ENCODE measurements at regions not wholly inside any gene's neighbourhood (a gene's known extent, or its start where the extent isn't known, plus 50 kb on each side); places are given as distances from the start of the nearest gene placed in this dataset.

DNA sequence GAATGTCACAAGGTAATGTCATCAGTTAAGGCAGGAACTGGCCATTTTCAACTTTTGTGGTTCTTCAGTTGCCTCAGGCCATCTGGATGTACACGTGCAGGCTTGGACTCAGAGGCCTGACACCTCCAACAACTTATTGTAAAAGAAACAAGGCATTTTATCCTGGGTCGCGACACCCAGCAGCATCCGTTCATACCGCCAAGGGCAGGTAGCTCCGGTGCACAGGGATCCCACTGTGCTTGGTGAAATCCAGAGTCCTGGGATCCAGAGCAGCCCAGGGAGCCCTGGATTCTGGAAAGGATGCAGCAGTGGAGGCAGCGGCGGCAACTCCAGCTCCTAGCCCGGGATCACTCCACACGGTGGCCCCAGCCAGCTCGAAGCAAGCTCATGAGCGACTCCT, 380.9 kb upstream of the STXBP6 start:
- no peak for DNase-seq (ENCODE audit: low spot score in 2 of 2)
- Histone ChIP-seq H3K9me3 (peaks cover 0 to 9% of the 10 kb centered on the region in 2 donors), H3K27me3 (no peaks in the 10 kb centered on the region), H3K27ac (no peak overlapping the region), H3K36me3 (no peaks in the 10 kb centered on the region), H3K4me1 (no peaks in the 10 kb centered on the region), H3K4me3 (no peak overlapping the region)
- TF ChIP-seq, protein P1, sequence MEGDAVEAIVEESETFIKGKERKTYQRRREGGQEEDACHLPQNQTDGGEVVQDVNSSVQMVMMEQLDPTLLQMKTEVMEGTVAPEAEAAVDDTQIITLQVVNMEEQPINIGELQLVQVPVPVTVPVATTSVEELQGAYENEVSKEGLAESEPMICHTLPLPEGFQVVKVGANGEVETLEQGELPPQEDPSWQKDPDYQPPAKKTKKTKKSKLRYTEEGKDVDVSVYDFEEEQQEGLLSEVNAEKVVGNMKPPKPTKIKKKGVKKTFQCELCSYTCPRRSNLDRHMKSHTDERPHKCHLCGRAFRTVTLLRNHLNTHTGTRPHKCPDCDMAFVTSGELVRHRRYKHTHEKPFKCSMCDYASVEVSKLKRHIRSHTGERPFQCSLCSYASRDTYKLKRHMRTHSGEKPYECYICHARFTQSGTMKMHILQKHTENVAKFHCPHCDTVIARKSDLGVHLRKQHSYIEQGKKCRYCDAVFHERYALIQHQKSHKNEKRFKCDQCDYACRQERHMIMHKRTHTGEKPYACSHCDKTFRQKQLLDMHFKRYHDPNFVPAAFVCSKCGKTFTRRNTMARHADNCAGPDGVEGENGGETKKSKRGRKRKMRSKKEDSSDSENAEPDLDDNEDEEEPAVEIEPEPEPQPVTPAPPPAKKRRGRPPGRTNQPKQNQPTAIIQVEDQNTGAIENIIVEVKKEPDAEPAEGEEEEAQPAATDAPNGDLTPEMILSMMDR (IDR thresholded peaks at IDR 0.05): no peak
- TF ChIP-seq POLR2AphosphoS5 (IDR thresholded peaks at IDR 0.05) (no peak), POLR2A (IDR thresholded peaks at IDR 0.05) (no peak)
- intact Hi-C loops (cut with DNase I; ENCODE audit: low total_unique reads): no loop called here

GRCh38 chr14:25412998-25413397, 363.1 kb upstream of the STXBP6 start:
- Histone ChIP-seq H3K9me3 (no peaks in the 10 kb centered on the region), H3K4me1 (no peaks in the 10 kb centered on the region), H3K27ac (no peak overlapping the region), H3K4me3 (no peak overlapping the region), H3K36me3 (no peaks in the 10 kb centered on the region), H3K27me3 (no peaks in the 10 kb centered on the region)
- TF ChIP-seq, protein P1 (IDR thresholded peaks at IDR 0.05): no peak
- TF ChIP-seq POLR2AphosphoS5 (IDR thresholded peaks at IDR 0.05): no peak
- no peak for TF ChIP-seq POLR2A (IDR thresholded peaks at IDR 0.05)
- intact Hi-C loops (cut with DNase I; ENCODE audit: low total_unique reads): no loop called here
- DNase-seq (ENCODE audit: low spot score in 2 of 2): no peak

GRCh38 chr14:25411781-25412757, 362.1 kb upstream of the STXBP6 start:
- no peak for TF ChIP-seq POLR2AphosphoS5 (IDR thresholded peaks at IDR 0.05)
- no peak for TF ChIP-seq POLR2A (IDR thresholded peaks at IDR 0.05)
- TF ChIP-seq, protein P1 (IDR thresholded peaks at IDR 0.05): peak in 1 of 3 donors; percentile 10
- Histone ChIP-seq H3K4me3 (no peak overlapping the region), H3K4me1 (no peaks in the 10 kb centered on the region), H3K27me3 (no peaks in the 10 kb centered on the region), H3K9me3 (no peaks in the 10 kb centered on the region), H3K27ac (no peak overlapping the region), H3K36me3 (no peaks in the 10 kb centered on the region)
- no peak for DNase-seq (ENCODE audit: low spot score in 2 of 2)
- intact Hi-C loops (cut with DNase I; ENCODE audit: low total_unique reads): no loop called here

- H3K36me3 ChIP-seq: no peaks in the 10 kb centered on the region
- no peaks in the 10 kb centered on the region for H3K9me3 ChIP-seq
- TF ChIP-seq, protein P1 (IDR thresholded peaks at IDR 0.05): peak in 1 of 3 donors; percentile 41
- TF ChIP-seq POLR2AphosphoS5 (IDR thresholded peaks at IDR 0.05) (no peak), POLR2A (IDR thresholded peaks at IDR 0.05) (no peak)
- H3K27me3 ChIP-seq: no peaks in the 10 kb centered on the region
- intact Hi-C loops (cut with DNase I; ENCODE audit: low total_unique reads): no loop called here
- no peaks in the 10 kb centered on the region for H3K4me1 ChIP-seq
- H3K27ac ChIP-seq: no peak overlapping the region
- H3K4me3 ChIP-seq: no peak overlapping the region
- DNase-seq (ENCODE audit: low spot score in 2 of 2): no peak
Measured at GRCh38 chr14:25406818-25407217, 356.9 kb upstream of the STXBP6 start.

DNA sequence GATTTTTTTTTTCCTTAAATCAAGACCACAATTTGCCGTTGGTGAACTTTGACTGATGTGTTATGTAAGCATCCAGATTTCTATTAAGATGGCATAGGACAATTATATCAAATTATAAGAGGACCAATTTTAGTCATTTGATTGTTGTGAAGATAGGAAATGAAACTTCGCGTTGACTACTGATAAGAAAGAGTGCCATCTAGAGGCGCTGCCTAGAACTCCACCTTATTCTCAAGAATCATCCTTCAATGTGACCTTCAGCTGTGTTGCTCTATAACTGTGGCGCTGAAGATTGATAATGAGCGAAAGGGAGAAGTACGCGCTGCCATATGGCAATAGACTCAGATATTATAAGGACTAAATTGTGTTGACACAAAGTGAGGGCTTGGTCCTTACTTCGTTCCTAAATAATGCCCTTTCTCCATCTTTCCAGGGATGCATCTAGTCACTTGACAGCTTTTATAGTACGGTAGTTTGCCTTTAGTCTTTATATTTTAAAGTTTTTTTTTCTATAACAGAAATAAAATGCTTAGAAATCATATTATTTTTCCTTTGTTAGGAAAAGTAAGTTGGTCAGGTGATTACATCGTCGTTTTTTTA, 350.8 kb upstream of the STXBP6 start:
- no peaks in the 10 kb centered on the region for H3K36me3 ChIP-seq
- no peak overlapping the region for H3K4me3 ChIP-seq
- H3K9me3 ChIP-seq: no peaks in the 10 kb centered on the region
- TF ChIP-seq POLR2AphosphoS5 (IDR thresholded peaks at IDR 0.05): no peak
- TF ChIP-seq POLR2A (IDR thresholded peaks at IDR 0.05): no peak
- TF ChIP-seq, protein P1 (IDR thresholded peaks at IDR 0.05): peak in 2 of 3 donors; percentile 54 to 57
- no peak overlapping the region for H3K27ac ChIP-seq
- H3K4me1 ChIP-seq: no peaks in the 10 kb centered on the region
- intact Hi-C loops (cut with DNase I; ENCODE audit: low total_unique reads): no loop called here
- no peaks in the 10 kb centered on the region for H3K27me3 ChIP-seq
- peak in 1 of 2 donors; percentile 22 for DNase-seq (ENCODE audit: low spot score in 2 of 2)

All from breast epithelium (tissue), 4 donors.